Erythroblast (primary cell): ENCODE measurements at regions not wholly inside any gene's neighbourhood (a gene's known extent, or its start where the extent isn't known, plus 50 kb on each side); places are given as distances from the start of the nearest gene placed in this dataset.

ENCODE experiments used
- GATA1 ChIP-seq: IDR thresholded peaks from 2 replicates; pipeline ENCODE4 v1.6.1; 2011; ENCODE audit warnings: low read depth, mild to moderate bottlenecking, control low read depth, low read length, moderate library complexity
- POLR2A ChIP-seq: IDR thresholded peaks from 2 replicates; pipeline ENCODE4 v1.6.1; 2011; ENCODE audit warnings: mild to moderate bottlenecking, low read length

DNA sequence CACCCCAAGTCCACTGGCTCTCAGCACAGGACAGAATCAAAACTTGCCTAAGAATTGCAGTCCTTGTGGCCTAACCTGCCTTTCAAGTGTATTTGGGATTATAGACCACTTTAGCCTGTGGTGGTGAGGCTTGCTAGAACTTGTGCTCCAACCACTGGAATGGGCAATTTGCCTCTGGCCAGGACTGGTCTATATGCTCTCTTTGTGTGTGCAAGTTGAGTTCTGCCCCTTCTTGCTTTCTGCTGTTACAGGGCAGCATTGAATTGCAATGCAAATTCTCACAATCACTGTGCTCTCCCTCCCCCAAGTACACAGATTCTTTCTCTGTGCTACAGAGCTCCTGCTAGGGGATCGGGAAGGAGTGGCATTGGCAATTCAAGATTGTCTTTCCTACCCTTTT is 233.6 kb upstream of the DIPK2B start:
- TF ChIP-seq POLR2A (no peak), GATA1 (no peak)
